ENCODE measurements at regions not wholly inside any gene's neighbourhood (a gene's known extent, or its start where the extent isn't known, plus 50 kb on each side); places are given as distances from the start of the nearest gene placed in this dataset.

DNA sequence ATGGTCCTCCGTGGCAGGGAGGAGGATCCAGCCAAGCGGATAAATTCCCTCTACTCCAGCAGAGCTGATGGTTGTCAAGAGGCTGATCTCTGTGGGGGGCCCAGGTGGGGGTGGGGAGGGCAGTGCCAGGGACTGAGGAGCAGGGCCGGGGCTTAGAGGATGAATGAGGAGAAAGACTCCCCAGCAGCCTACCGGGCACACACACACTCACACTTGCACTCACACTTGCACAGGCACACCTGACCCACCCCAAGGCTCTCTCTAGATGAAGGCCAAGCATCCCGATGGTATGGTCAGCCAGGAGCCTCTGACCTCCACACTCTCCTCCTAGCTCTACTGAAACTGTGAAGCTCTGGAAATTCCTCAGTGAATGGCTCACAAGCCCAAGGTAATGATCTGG is 131.3 kb upstream of the PRR20G start:
- TF ChIP-seq POLR2A (IDR thresholded peaks at IDR 0.05; ENCODE audit: low read depth, low read length) (no peak), POLR2AphosphoS5 (IDR thresholded peaks at IDR 0.05; ENCODE audit: low read depth, low read length) (no peak)
